ENCODE measurements at regions not wholly inside any gene's neighbourhood (a gene's known extent, or its start where the extent isn't known, plus 50 kb on each side); places are given as distances from the start of the nearest gene placed in this dataset.

DNA sequence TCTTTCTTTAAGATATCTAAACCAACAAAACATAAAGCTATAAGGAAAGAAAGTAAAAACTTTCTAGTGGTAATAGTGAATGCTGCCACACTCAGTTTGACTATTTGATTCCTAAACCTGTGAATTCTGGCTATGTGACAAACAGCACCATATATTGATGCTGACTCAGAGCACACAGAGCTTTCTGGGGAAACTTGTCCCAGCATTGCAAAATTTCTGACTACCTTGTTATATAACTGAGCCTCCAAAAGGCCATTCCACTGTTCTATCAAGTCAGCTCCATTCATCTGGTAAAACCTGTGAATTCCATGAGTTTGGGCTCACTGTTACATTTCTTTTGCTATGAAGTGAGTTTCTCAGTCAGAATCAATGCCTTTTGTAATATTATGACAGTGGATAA, 1229.7 kb downstream of the PCDH18 start:
- H3K36me3 ChIP-seq (ENCODE audit: insufficient read depth, low read length): no peaks in the 10 kb centered on the region
- H3K4me3 ChIP-seq (ENCODE audit: low read depth, low read length): no peak overlapping the region
- H3K79me2 ChIP-seq (ENCODE audit: control insufficient read depth, insufficient read depth, low read length, unreplicated experiment): no peaks in the 10 kb centered on the region
- no peak overlapping the region for H3K27ac ChIP-seq (ENCODE audit: low read depth, low read length)
- H3K27me3 ChIP-seq (ENCODE audit: insufficient read depth, low read length): no peaks in the 10 kb centered on the region
- no peak overlapping the region for H2AFZ ChIP-seq (ENCODE audit: low read length, unreplicated experiment)
- no peaks in the 10 kb centered on the region for H3K4me1 ChIP-seq (ENCODE audit: control insufficient read depth, insufficient read depth, low read length, unreplicated experiment)

DNA sequence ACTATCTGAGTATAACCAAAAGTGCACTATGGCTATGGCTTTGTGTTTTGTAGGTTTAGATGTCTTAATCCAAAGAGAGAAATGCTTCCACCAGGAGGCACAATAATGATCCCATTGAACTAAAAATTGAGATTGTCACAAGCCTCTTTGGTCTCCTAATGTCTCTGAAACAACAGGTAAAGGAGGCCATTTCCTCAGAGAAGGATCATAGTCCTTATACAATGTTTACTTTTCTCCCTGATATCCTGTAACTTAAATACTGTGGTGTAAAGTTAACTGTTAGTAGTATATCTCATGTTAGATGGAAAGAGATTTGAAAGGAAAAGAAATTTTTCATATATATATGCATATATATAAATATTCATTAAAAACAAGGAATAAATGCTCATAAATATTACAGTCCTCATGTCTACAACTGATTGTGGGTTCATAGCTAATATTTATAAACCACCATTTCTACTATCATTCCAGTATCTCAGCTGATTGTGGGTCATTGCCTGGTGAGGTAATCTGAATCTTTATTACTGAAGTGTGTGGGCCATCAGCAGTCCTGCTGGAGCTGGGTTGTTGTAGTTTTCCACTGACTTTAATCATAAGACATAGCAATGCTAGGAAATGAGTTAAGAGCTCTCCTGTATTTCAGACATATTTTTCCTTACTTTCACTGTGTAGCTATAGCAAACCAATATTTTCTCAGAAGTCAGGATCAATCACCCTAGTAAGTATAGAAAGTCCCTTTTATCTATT, 1230.4 kb downstream of the PCDH18 start:
- no peak overlapping the region for H3K4me3 ChIP-seq (ENCODE audit: low read depth, low read length)
- no peak overlapping the region for H3K27ac ChIP-seq (ENCODE audit: low read depth, low read length)
- no peaks in the 10 kb centered on the region for H3K79me2 ChIP-seq (ENCODE audit: control insufficient read depth, insufficient read depth, low read length, unreplicated experiment)

DNA sequence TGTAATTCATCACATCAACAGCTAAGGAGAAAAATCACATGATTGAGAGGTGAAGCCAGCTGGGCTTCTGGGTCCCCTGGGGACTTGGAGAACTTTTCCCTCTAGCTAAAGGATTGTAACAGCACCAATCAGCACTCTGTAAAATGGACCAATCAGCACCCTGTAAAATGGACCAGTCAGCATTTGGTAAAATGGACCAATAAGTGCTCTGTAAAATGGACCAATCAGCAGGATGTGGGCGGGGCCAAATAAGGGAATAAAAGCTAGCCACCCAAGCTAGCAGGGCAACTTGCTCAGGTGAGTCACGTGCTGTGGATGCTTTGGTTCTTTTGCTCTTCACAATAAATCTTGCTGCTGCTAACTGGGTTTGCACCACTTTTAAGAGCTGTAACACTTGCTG, 1248.3 kb downstream of the PCDH18 start:
- Histone ChIP-seq H3K4me3 (ENCODE audit: low read depth, low read length) (no peak overlapping the region), H2AFZ (ENCODE audit: low read length, unreplicated experiment) (no peak overlapping the region), H3K79me2 (ENCODE audit: control insufficient read depth, insufficient read depth, low read length, unreplicated experiment) (no peaks in the 10 kb centered on the region), H3K27me3 (ENCODE audit: insufficient read depth, low read length) (no peaks in the 10 kb centered on the region), H3K27ac (ENCODE audit: low read depth, low read length) (no peak overlapping the region), H3K4me1 (ENCODE audit: control insufficient read depth, insufficient read depth, low read length, unreplicated experiment) (no peaks in the 10 kb centered on the region), H3K36me3 (ENCODE audit: insufficient read depth, low read length) (no peaks in the 10 kb centered on the region)

More for the DNA sequence above, 1230.4 kb downstream of the PCDH18 start:
- Histone ChIP-seq H3K4me1 (ENCODE audit: control insufficient read depth, insufficient read depth, low read length, unreplicated experiment) (no peaks in the 10 kb centered on the region), H2AFZ (ENCODE audit: low read length, unreplicated experiment) (no peak overlapping the region), H3K27me3 (ENCODE audit: insufficient read depth, low read length) (no peaks in the 10 kb centered on the region), H3K36me3 (ENCODE audit: insufficient read depth, low read length) (no peaks in the 10 kb centered on the region)

DNA sequence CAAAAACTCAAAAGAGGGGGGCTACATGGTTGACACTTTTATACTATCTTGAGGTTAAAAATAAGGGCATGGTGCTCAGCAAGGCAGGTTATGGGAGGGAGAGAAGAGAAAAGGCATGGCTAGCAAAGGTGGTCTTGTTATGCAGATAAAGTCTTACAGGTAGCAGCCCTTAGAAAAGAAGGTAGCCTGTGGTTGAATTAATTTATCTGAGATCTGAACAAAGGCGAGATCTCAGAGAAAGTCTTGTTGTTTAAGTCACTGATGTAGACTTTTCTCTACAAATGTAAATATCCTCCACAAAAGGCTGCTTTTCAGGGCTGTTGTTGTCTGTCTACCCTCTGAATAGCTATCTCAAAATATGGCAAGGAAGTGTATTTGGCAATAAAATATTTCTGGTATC, 1250.4 kb downstream of the PCDH18 start:
- H3K4me3 ChIP-seq (ENCODE audit: low read depth, low read length): no peak overlapping the region
- H3K36me3 ChIP-seq (ENCODE audit: insufficient read depth, low read length): no peaks in the 10 kb centered on the region
- no peak overlapping the region for H3K27ac ChIP-seq (ENCODE audit: low read depth, low read length)
- H3K79me2 ChIP-seq (ENCODE audit: control insufficient read depth, insufficient read depth, low read length, unreplicated experiment): no peaks in the 10 kb centered on the region
- no peak overlapping the region for H2AFZ ChIP-seq (ENCODE audit: low read length, unreplicated experiment)
- H3K4me1 ChIP-seq (ENCODE audit: control insufficient read depth, insufficient read depth, low read length, unreplicated experiment): no peaks in the 10 kb centered on the region
- no peaks in the 10 kb centered on the region for H3K27me3 ChIP-seq (ENCODE audit: insufficient read depth, low read length)

DNA sequence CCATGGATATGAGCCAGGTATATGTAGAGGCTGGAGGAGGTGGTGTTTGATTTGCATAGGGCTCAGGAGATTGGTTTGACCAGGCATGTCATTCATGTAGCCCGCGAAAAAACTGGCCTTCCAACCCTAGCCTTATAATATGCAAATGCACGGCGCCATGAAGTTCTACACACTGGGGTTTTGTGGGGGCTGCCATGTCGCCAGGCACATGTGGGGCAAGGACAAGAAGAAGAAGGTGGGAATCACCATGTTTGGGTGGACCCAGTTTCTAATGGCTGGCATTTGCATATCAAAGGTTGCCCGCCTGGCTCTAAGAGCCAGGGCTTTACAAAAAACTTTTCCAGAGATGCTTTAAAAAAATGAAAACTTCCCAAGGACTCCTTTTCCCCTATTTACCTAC, 1251.0 kb downstream of the PCDH18 start:
- H3K4me1 ChIP-seq (ENCODE audit: control insufficient read depth, insufficient read depth, low read length, unreplicated experiment): no peaks in the 10 kb centered on the region
- no peak overlapping the region for H2AFZ ChIP-seq (ENCODE audit: low read length, unreplicated experiment)
- no peaks in the 10 kb centered on the region for H3K79me2 ChIP-seq (ENCODE audit: control insufficient read depth, insufficient read depth, low read length, unreplicated experiment)
- H3K27ac ChIP-seq (ENCODE audit: low read depth, low read length): no peak overlapping the region
- H3K4me3 ChIP-seq (ENCODE audit: low read depth, low read length): no peak overlapping the region
- H3K27me3 ChIP-seq (ENCODE audit: insufficient read depth, low read length): no peaks in the 10 kb centered on the region
- no peaks in the 10 kb centered on the region for H3K36me3 ChIP-seq (ENCODE audit: insufficient read depth, low read length)

DNA sequence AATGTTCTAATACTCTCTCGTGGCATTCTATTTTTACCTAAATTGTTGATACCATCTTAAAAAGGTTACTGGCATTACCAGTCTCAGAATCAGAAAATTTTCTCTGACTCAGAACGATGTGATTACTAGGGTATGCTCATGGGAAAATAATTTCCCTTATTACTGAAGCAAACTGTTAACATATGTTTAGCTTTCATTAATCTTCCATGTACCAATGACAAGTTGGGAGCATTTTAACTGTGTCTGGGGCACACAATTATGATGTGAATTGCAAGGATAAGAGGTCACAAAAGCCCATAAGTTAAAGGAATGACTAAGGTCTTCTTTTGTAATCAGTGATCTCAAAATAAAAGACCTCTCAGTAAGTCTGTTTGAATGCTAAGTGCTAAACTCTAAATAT, 1254.6 kb downstream of the PCDH18 start:
- Histone ChIP-seq H3K27ac (ENCODE audit: low read depth, low read length) (no peak overlapping the region), H3K27me3 (ENCODE audit: insufficient read depth, low read length) (no peaks in the 10 kb centered on the region), H3K4me3 (ENCODE audit: low read depth, low read length) (no peak overlapping the region), H3K79me2 (ENCODE audit: control insufficient read depth, insufficient read depth, low read length, unreplicated experiment) (no peaks in the 10 kb centered on the region), H3K36me3 (ENCODE audit: insufficient read depth, low read length) (no peaks in the 10 kb centered on the region), H3K4me1 (ENCODE audit: control insufficient read depth, insufficient read depth, low read length, unreplicated experiment) (no peaks in the 10 kb centered on the region), H2AFZ (ENCODE audit: low read length, unreplicated experiment) (no peak overlapping the region)

DNA sequence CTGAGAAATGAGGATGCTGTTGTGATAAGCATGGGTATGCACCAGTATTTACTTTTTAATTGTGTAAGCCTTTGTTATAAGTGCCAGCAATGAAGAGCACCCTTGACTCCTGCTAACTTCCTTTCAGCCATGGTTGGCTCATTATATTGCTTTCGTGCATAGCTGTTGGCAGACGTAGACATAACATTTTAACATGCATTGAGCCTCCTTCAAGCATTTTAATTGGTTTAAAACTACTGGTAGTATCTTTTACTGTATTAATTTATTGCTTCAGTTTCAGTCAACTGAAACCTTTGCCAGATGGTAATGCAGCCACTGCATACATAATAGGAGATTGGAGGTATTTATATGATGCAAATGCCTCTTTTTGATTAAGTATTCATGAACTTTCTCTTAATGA, 1285.4 kb downstream of the PCDH18 start:
- Histone ChIP-seq H3K27me3 (ENCODE audit: insufficient read depth, low read length) (no peaks in the 10 kb centered on the region), H3K4me1 (ENCODE audit: control insufficient read depth, insufficient read depth, low read length, unreplicated experiment) (no peaks in the 10 kb centered on the region), H3K4me3 (ENCODE audit: low read depth, low read length) (no peak overlapping the region), H3K36me3 (ENCODE audit: insufficient read depth, low read length) (no peaks in the 10 kb centered on the region), H2AFZ (ENCODE audit: low read length, unreplicated experiment) (no peak overlapping the region), H3K27ac (ENCODE audit: low read depth, low read length) (no peak overlapping the region), H3K79me2 (ENCODE audit: control insufficient read depth, insufficient read depth, low read length, unreplicated experiment) (no peaks in the 10 kb centered on the region)

DNA sequence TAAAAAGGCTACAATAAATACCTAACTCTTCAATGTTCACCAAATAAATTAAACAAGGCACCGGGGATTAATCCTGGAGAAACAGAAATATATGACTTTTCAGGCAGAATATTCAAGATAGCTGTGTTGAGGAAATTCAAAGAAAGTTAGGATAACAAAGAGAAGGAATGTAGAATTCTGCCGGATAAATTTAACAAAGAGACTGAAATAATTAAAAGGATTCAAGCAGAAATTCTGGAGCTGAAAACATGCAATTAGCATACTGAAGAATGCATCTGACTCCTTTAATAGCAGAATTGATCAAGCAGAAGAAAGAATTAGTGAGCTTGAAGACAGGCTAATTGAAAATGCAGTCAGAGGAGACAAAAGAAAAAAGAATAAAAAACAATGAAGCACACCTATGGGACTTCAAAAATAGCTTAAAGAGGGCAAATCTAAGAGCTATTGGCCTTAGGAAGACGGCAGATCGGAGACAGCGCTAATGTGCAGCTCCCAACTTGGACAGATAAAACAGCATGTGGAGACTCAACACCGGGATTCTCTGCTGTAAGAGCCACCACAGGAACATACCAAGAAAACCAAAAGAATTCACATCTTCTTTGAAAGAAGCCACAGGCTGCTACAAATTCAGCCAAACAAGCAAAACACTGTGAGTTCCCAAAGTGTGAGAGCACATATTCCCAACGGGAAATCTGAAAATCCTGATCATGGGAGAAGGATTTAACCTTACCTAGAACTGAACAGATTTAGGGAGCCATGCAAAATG, 1290.9 kb downstream of the PCDH18 start:
- Histone ChIP-seq H2AFZ (ENCODE audit: low read length, unreplicated experiment) (no peak overlapping the region), H3K27ac (ENCODE audit: low read depth, low read length) (no peak overlapping the region), H3K4me1 (ENCODE audit: control insufficient read depth, insufficient read depth, low read length, unreplicated experiment) (no peaks in the 10 kb centered on the region), H3K79me2 (ENCODE audit: control insufficient read depth, insufficient read depth, low read length, unreplicated experiment) (no peaks in the 10 kb centered on the region), H3K36me3 (ENCODE audit: insufficient read depth, low read length) (no peaks in the 10 kb centered on the region), H3K4me3 (ENCODE audit: low read depth, low read length) (no peak overlapping the region), H3K27me3 (ENCODE audit: insufficient read depth, low read length) (no peaks in the 10 kb centered on the region)

DNA sequence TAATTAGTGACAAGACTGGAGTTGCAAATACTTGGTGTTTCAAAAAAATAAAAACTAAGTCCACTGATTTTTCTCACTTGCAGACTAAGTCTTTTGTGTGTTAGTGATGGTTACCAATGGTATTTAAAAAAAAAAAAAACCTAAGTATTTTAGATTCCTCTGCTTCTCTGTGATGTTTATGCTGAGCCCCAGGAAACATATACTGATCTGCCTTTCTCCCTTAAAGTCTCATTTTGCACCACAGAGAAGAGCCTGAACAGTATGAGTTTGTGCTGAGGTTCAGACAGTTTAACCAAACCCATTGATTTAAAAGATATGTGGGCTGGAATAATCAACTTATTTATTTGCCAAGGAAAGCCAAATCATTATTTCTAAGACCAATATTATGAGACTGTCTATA, 1305.0 kb downstream of the PCDH18 start:
- Histone ChIP-seq H2AFZ (ENCODE audit: low read length, unreplicated experiment) (no peak overlapping the region), H3K4me1 (ENCODE audit: control insufficient read depth, insufficient read depth, low read length, unreplicated experiment) (no peaks in the 10 kb centered on the region), H3K27me3 (ENCODE audit: insufficient read depth, low read length) (no peaks in the 10 kb centered on the region), H3K36me3 (ENCODE audit: insufficient read depth, low read length) (no peaks in the 10 kb centered on the region), H3K27ac (ENCODE audit: low read depth, low read length) (no peak overlapping the region), H3K79me2 (ENCODE audit: control insufficient read depth, insufficient read depth, low read length, unreplicated experiment) (no peaks in the 10 kb centered on the region), H3K4me3 (ENCODE audit: low read depth, low read length) (no peak overlapping the region)

DNA sequence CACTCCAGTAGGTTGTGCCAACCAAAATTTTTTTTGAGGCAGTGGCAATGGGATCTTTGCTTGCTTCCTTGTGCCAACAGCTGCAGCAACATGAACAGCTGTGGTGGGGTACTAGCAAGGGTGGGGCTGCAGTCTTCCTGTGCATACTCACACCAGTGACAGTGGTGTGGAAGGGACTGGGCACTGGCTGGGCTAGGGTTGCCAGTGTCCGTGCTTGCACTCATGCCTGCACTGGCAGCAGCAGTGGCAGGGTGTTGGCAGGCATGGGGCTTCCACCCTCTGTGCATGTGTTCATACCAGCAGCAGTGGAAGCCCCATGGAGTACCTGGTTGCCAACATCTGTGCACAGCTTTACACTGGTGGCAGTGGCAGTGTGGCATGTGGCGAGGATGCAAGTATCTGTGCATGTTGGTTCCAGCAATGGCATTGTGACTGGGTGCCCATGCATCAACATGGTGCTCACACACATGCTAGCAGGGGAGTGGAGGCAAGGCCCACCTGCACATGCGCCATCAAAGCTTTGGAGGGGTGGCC, 1312.6 kb downstream of the PCDH18 start:
- Histone ChIP-seq H3K79me2 (ENCODE audit: control insufficient read depth, insufficient read depth, low read length, unreplicated experiment) (no peaks in the 10 kb centered on the region), H3K4me1 (ENCODE audit: control insufficient read depth, insufficient read depth, low read length, unreplicated experiment) (no peaks in the 10 kb centered on the region), H3K27me3 (ENCODE audit: insufficient read depth, low read length) (no peaks in the 10 kb centered on the region), H3K27ac (ENCODE audit: low read depth, low read length) (no peak overlapping the region), H3K36me3 (ENCODE audit: insufficient read depth, low read length) (no peaks in the 10 kb centered on the region), H3K4me3 (ENCODE audit: low read depth, low read length) (no peak overlapping the region), H2AFZ (ENCODE audit: low read length, unreplicated experiment) (no peak overlapping the region)

DNA sequence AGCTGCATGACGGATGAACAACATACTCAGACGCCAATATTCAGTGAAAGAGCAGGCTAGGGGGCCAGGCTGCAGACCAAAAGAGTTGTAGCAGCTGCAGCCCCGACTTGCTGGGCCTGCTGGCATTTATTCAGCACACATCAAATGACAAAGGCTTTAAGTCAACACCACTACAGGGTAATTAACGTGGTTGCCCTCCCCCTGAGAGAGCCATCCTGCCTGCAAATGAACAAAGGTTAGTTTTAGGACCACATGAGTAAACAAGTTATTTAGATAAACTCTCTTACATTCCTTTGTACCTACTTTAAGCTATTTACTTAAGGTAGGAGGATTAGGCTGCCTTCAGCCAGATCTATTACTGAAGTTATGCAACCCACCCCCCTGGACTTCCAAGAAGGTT, 1329.1 kb downstream of the PCDH18 start:
- Histone ChIP-seq H3K36me3 (ENCODE audit: insufficient read depth, low read length) (no peaks in the 10 kb centered on the region), H2AFZ (ENCODE audit: low read length, unreplicated experiment) (no peak overlapping the region), H3K27me3 (ENCODE audit: insufficient read depth, low read length) (no peaks in the 10 kb centered on the region), H3K4me3 (ENCODE audit: low read depth, low read length) (no peak overlapping the region), H3K27ac (ENCODE audit: low read depth, low read length) (no peak overlapping the region), H3K79me2 (ENCODE audit: control insufficient read depth, insufficient read depth, low read length, unreplicated experiment) (no peaks in the 10 kb centered on the region), H3K4me1 (ENCODE audit: control insufficient read depth, insufficient read depth, low read length, unreplicated experiment) (no peaks in the 10 kb centered on the region)

Data from ACC112 (cell line).